Esophagus squamous epithelium (tissue), 4 donors: ENCODE measurements at regions not wholly inside any gene's neighbourhood (a gene's known extent, or its start where the extent isn't known, plus 50 kb on each side); places are given as distances from the start of the nearest gene placed in this dataset.

ENCODE experiments used
- POLR2A ChIP-seq, 4 donors: fragments of 450-650 bp; IDR thresholded peaks; one replicate each; pipeline ENCODE4 v1.6.1; 2017; ENCODE audit warnings: antibody characterized with exemption in 4 of 4, mild to moderate bottlenecking in 4 of 4, moderate library complexity in 3 of 4
- TF ChIP-seq, protein P1 (sequence below), 6 experiments: fragments of 450-650 bp in 4 of 6; fragments of 200-600 bp in 2 of 6; sonication (generic) in 2 of 6; IDR thresholded peaks; one replicate each; pipeline ENCODE4 v1.5.1; 2016 to 2019; ENCODE audit warnings: antibody characterized with exemption in 6 of 6, mild to moderate bottlenecking in 4 of 6, moderate library complexity in 4 of 6

DNA sequence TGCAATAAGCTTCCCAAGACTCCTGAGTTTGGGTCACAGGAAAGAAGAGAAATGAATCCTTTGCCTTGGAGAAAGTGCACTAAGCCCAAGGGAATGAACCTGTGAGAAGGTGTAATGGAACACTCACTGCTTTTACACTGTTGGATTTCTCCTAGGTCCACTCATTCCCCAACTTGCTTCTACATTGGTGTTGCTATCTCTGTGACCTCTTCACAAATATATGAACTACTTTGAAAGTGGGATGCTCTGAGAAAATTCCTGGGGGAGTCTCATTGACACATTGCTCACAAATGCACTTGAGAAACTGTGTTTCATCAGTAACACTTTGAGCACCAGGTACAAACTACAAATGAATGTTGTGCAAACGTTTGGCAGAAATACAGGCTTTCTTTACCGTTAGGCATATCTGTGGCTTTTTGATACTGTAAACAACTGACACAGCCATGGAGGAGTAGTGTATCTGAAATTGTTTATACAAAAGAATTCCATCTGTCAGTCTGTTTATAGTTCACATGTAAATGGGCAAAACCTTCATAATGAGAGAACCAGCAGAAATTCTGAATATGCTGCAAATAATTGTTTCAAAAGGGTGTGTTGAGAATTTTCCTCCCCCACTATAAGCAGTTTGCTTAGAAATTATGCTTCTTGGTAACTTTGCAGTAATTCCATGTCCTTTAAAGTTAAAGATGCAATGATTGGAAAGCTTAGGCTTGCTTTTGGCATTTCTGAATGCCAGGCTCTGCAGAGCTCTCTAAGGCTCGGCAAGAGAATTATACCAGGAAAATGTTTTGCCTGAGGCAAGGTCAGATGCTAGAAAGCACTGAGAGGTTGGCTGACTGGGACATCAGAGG lies 348.5 kb upstream of the DDHD1 start:
- TF ChIP-seq, protein P1, sequence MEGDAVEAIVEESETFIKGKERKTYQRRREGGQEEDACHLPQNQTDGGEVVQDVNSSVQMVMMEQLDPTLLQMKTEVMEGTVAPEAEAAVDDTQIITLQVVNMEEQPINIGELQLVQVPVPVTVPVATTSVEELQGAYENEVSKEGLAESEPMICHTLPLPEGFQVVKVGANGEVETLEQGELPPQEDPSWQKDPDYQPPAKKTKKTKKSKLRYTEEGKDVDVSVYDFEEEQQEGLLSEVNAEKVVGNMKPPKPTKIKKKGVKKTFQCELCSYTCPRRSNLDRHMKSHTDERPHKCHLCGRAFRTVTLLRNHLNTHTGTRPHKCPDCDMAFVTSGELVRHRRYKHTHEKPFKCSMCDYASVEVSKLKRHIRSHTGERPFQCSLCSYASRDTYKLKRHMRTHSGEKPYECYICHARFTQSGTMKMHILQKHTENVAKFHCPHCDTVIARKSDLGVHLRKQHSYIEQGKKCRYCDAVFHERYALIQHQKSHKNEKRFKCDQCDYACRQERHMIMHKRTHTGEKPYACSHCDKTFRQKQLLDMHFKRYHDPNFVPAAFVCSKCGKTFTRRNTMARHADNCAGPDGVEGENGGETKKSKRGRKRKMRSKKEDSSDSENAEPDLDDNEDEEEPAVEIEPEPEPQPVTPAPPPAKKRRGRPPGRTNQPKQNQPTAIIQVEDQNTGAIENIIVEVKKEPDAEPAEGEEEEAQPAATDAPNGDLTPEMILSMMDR (IDR thresholded peaks at IDR 0.05), result no peak
- TF ChIP-seq POLR2A (IDR thresholded peaks at IDR 0.05), result no peak
